Liver (tissue), 1 donor: ENCODE measurements at regions not wholly inside any gene's neighbourhood (a gene's known extent, or its start where the extent isn't known, plus 50 kb on each side); places are given as distances from the start of the nearest gene placed in this dataset. TPM values are rescaled to one million over a fixed set of nuclear protein-coding genes. Genes with fewer than 3 reads are reported as not detected.

Source experiments
- small RNA-seq: library from RNA; depleted of rRNA; stranded (forward); fragments of <200 nt; gene quantifications from one replicate; pipeline ENCODE3, GENCODE V24; 2014

Small RNAs in the stretch of these regions (small RNA-seq; reads per million reads assigned to genes)
- not detected for gene COX6B1P7
